Activated CD8-positive, alpha-beta memory T cell treated with anti-CD3 and anti-CD28 coated beads, Interleukin-2, amount 10 ng/mL, durations not matched to agents 7 days and 5 days (primary cell): ENCODE measurements at regions not wholly inside any gene's neighbourhood (a gene's known extent, or its start where the extent isn't known, plus 50 kb on each side); places are given as distances from the start of the nearest gene placed in this dataset.

ENCODE experiments used
- ATAC-seq: fragments of 150-1000 bp; cut with Tn5 transposase; one replicate; pipeline ENCODE4 v1.10.0; 2021; ENCODE audit warnings: moderate library complexity
- CTCF ChIA-PET: fragments of 350-600 bp; sonication (Branson Sonifier 250); formaldehyde crosslinking; loops from one replicate; lab custom pipeline; 2021; ENCODE audit warnings: antibody characterized with exemption; lab: Charles Lee
- DNase-seq: peaks from one replicate; pipeline ENCODE4 v3.0.0-alpha.2; 2020
- H3K27ac Mint-ChIP-seq: one replicate; pipeline ENCODE4 v1.8.0; 2021; ENCODE audit warnings: mild to moderate bottlenecking, mixed read lengths
- H3K27me3 Mint-ChIP-seq: one replicate; pipeline ENCODE4 v1.8.0; 2021; ENCODE audit warnings: mixed read lengths
- H3K36me3 Mint-ChIP-seq: one replicate; pipeline ENCODE4 v1.8.0; 2021; ENCODE audit warnings: mild to moderate bottlenecking, mixed read lengths
- H3K4me1 Mint-ChIP-seq: one replicate; pipeline ENCODE4 v1.8.0; 2021; ENCODE audit warnings: mixed read lengths
- H3K4me3 Mint-ChIP-seq: one replicate; pipeline ENCODE4 v1.8.0; 2021; ENCODE audit warnings: mild to moderate bottlenecking, moderate library complexity, mixed read lengths
- H3K9me3 Mint-ChIP-seq: one replicate; pipeline ENCODE4 v1.8.0; 2022; ENCODE audit warnings: low read depth, mixed read lengths

GRCh38 chr9:16135968-16136367, 583.1 kb downstream of the CCDC171 start:
- Mint-ChIP-seq H3K4me1 (no peaks in the 10 kb centered on the region), H3K9me3 (no peaks in the 10 kb centered on the region), H3K27ac (no peak overlapping the region), H3K4me3 (no peak overlapping the region), H3K36me3 (no peaks in the 10 kb centered on the region), H3K27me3 (no peaks in the 10 kb centered on the region)
- CTCF ChIA-PET: no interaction called here
- DNase-seq (no peak), ATAC-seq (no peak)

- Mint-ChIP-seq H3K27ac (no peak overlapping the region), H3K4me3 (no peak overlapping the region), H3K36me3 (no peaks in the 10 kb centered on the region), H3K4me1 (no peaks in the 10 kb centered on the region), H3K27me3 (no peaks in the 10 kb centered on the region), H3K9me3 (no peaks in the 10 kb centered on the region)
- no peak for DNase-seq
- no peak for ATAC-seq
- CTCF ChIA-PET: no interaction called here
Measured at GRCh38 chr9:16136451-16136850, 583.6 kb downstream of the CCDC171 start.

- Mint-ChIP-seq H3K36me3 (no peaks in the 10 kb centered on the region), H3K27ac (no peak overlapping the region), H3K27me3 (no peaks in the 10 kb centered on the region), H3K9me3 (no peaks in the 10 kb centered on the region), H3K4me1 (no peaks in the 10 kb centered on the region), H3K4me3 (no peak overlapping the region)
- ATAC-seq: no peak
- no peak for DNase-seq
- CTCF ChIA-PET: no interaction called here
Measured at GRCh38 chr9:16136961-16137360, 584.1 kb downstream of the CCDC171 start.

GRCh38 chr9:16138561-16139491, 586.0 kb downstream of the CCDC171 start:
- Mint-ChIP-seq H3K9me3 (no peaks in the 10 kb centered on the region), H3K27me3 (no peaks in the 10 kb centered on the region), H3K4me3 (no peak overlapping the region), H3K36me3 (no peaks in the 10 kb centered on the region), H3K27ac (no peak overlapping the region), H3K4me1 (no peaks in the 10 kb centered on the region)
- ATAC-seq (no peak), DNase-seq (no peak)
- CTCF ChIA-PET: no interaction called here

- DNase-seq (no peak), ATAC-seq (no peak)
- CTCF ChIA-PET: no interaction called here
- Mint-ChIP-seq H3K27ac (no peak overlapping the region), H3K4me3 (no peak overlapping the region), H3K36me3 (no peaks in the 10 kb centered on the region), H3K27me3 (no peaks in the 10 kb centered on the region), H3K4me1 (no peaks in the 10 kb centered on the region), H3K9me3 (no peaks in the 10 kb centered on the region)
Measured at GRCh38 chr9:16139774-16140173, 586.9 kb downstream of the CCDC171 start.

- H3K36me3 Mint-ChIP-seq: no peaks in the 10 kb centered on the region
- H3K4me3 Mint-ChIP-seq: no peak overlapping the region
- ATAC-seq (no peak), DNase-seq (no peak)
- CTCF ChIA-PET: interaction anchor here (0.9 kb wide), 1 partner anchor 9 kb away, joined by 5 read pairs; no protein-coding TSS in a partner anchor
- H3K9me3 Mint-ChIP-seq: no peaks in the 10 kb centered on the region
- no peaks in the 10 kb centered on the region for H3K27me3 Mint-ChIP-seq
- no peak overlapping the region for H3K27ac Mint-ChIP-seq
- H3K4me1 Mint-ChIP-seq: no peaks in the 10 kb centered on the region
Measured at GRCh38 chr9:16143310-16143709, 590.5 kb downstream of the CCDC171 start.

GRCh38 chr9:16143947-16144890, 591.4 kb downstream of the CCDC171 start:
- H3K27me3 Mint-ChIP-seq: no peaks in the 10 kb centered on the region
- no peak overlapping the region for H3K4me3 Mint-ChIP-seq
- no peak overlapping the region for H3K27ac Mint-ChIP-seq
- H3K9me3 Mint-ChIP-seq: no peaks in the 10 kb centered on the region
- H3K36me3 Mint-ChIP-seq: no peaks in the 10 kb centered on the region
- ATAC-seq: no peak
- CTCF ChIA-PET: interaction anchor here (0.9 kb wide), 1 partner anchor 10 kb away, joined by 5 read pairs; no protein-coding TSS in a partner anchor
- DNase-seq: no peak
- no peaks in the 10 kb centered on the region for H3K4me1 Mint-ChIP-seq

GRCh38 chr9:16145196-16145950, 592.5 kb downstream of the CCDC171 start:
- Mint-ChIP-seq H3K27ac (no peak overlapping the region), H3K9me3 (no peaks in the 10 kb centered on the region), H3K4me3 (no peak overlapping the region), H3K27me3 (no peaks in the 10 kb centered on the region), H3K4me1 (no peaks in the 10 kb centered on the region), H3K36me3 (no peaks in the 10 kb centered on the region)
- ATAC-seq (no peak), DNase-seq (no peak)
- CTCF ChIA-PET: no interaction called here

GRCh38 chr9:16147726-16148125, 594.9 kb downstream of the CCDC171 start:
- CTCF ChIA-PET: no interaction called here
- Mint-ChIP-seq H3K4me3 (no peak overlapping the region), H3K36me3 (no peaks in the 10 kb centered on the region), H3K4me1 (no peaks in the 10 kb centered on the region), H3K27ac (no peak overlapping the region), H3K9me3 (peaks cover 3% of the 10 kb centered on the region), H3K27me3 (no peaks in the 10 kb centered on the region)
- no peak for ATAC-seq
- DNase-seq: no peak

- CTCF ChIA-PET: no interaction called here
- H3K9me3 Mint-ChIP-seq: peaks cover 3% of the 10 kb centered on the region
- no peaks in the 10 kb centered on the region for H3K36me3 Mint-ChIP-seq
- H3K27me3 Mint-ChIP-seq: peaks cover 6% of the 10 kb centered on the region
- H3K4me1 Mint-ChIP-seq: peaks cover 6% of the 10 kb centered on the region
- DNase-seq (no peak), ATAC-seq (no peak)
- H3K27ac Mint-ChIP-seq: no peak overlapping the region
- H3K4me3 Mint-ChIP-seq: no peak overlapping the region
Measured at GRCh38 chr9:16150501-16150900, 597.7 kb downstream of the CCDC171 start.

- H3K36me3 Mint-ChIP-seq: no peaks in the 10 kb centered on the region
- H3K4me1 Mint-ChIP-seq: peaks cover 6% of the 10 kb centered on the region
- peaks cover 6% of the 10 kb centered on the region for H3K27me3 Mint-ChIP-seq
- no peak overlapping the region for H3K4me3 Mint-ChIP-seq
- H3K9me3 Mint-ChIP-seq: peaks cover 3% of the 10 kb centered on the region
- CTCF ChIA-PET: no interaction called here
- DNase-seq: no peak
- ATAC-seq: no peak
- H3K27ac Mint-ChIP-seq: no peak overlapping the region
Measured at GRCh38 chr9:16150938-16151650, 598.3 kb downstream of the CCDC171 start.

GRCh38 chr9:16152276-16153101, 599.6 kb downstream of the CCDC171 start:
- ATAC-seq: no peak
- peaks cover 6% of the 10 kb centered on the region for H3K27me3 Mint-ChIP-seq
- CTCF ChIA-PET: no interaction called here
- H3K4me1 Mint-ChIP-seq: peaks cover 6% of the 10 kb centered on the region
- peaks cover 3% of the 10 kb centered on the region for H3K9me3 Mint-ChIP-seq
- DNase-seq: no peak
- no peaks in the 10 kb centered on the region for H3K36me3 Mint-ChIP-seq
- H3K27ac Mint-ChIP-seq: no peak overlapping the region
- no peak overlapping the region for H3K4me3 Mint-ChIP-seq
